GM19467 (cell line): ENCODE measurements at regions not wholly inside any gene's neighbourhood (a gene's known extent, or its start where the extent isn't known, plus 50 kb on each side); places are given as distances from the start of the nearest gene placed in this dataset.

Experiments
- ATAC-seq: cut with Tn5 transposase; IDR thresholded peaks from one replicate; pipeline ENCODE4 v1.9.1; 2021; ENCODE audit warnings: mild to moderate bottlenecking, moderate library complexity; ENCODE audit not compliant: unreplicated experiment

DNA sequence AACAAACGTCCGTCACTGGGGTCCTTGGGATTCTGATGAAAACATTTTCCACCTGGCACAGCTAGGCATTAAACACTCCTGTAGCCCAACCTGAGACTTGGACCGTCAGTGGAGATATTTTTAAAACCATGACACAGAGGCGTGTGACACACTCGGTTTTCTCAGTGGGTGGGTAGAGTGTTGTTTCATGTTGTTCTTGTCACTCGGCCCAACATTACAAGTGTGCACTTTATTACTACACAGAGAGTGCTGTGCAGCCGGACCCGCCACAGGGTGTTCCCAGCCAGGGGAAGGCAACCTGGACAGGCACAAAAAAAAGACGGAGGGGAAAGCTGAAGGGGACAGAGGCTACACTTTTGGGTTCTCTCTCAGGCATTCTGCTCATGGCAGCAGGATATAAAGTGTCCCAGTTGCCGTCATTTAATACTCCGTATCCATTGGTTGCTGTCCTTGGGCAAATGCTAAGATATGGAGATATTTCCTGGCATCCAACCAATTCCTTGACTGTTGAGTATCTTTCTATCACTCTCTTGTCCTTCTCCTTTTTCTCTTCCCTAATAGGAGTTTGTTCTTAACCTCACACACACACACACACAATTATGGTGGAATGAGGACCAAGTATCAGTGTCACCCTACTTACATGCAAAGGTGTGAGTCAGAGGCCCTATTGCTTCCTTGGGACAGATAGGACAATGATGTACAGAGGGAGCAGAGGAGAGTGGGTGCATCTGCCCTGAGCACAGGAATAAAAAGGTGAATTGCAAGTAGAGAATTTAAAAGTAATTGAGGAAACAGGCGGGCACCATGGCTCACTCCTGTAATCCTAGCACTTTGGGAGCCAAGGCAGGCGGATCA is 154.1 kb upstream of the SOX9 start:
- ATAC-seq = no peak

GRCh38 chr17:71969500-71969899 is 151.3 kb upstream of the SOX9 start:
- no peak for ATAC-seq

GRCh38 chr17:71970312-71970711 is 150.5 kb upstream of the SOX9 start:
- no peak for ATAC-seq

DNA sequence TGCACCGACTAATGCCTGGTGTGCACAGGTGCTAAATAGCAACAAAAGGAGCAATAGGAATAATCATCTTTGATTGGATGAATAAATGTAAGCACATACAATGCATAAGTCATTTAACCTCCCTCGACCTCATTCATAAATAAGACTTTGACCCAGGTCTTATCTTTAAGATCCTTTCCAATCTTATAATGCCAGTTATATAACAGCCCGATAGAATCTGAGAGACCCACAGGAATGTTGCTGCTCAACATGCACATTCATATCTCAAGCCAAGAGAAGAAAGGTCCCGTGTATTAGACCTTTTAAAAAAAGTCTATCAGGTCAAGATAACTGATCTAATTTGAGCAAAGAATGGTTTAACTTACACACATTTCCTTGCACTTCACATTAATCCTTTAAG is 146.8 kb upstream of the SOX9 start:
- no peak for ATAC-seq

GRCh38 chr17:71975331-71975801 is 145.5 kb upstream of the SOX9 start:
- no peak for ATAC-seq

- no peak for ATAC-seq
Observed at GRCh38 chr17:71976011-71976649, 144.7 kb upstream of the SOX9 start.

DNA sequence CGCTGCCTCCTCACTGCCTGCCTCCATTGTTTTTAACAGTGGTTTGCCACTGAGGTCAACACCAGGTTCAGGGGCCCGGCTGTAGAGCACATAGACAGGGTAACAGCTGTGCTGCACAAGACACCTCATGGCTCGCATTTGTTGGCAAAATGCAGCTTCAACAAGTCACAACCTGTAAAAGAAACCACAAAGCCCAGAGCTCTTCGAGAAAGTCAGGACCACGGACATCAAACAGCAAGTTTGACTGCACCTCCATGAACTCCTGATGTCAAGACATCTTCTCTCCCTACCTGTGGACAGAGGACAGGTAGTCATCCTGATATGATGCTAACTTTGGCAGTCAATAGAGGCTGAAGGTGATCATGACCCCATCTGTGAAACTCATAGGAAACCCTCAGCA is 142.4 kb upstream of the SOX9 start:
- no peak for ATAC-seq

- ATAC-seq = no peak
Observed at GRCh38 chr17:71980171-71980570, 140.6 kb upstream of the SOX9 start.

DNA sequence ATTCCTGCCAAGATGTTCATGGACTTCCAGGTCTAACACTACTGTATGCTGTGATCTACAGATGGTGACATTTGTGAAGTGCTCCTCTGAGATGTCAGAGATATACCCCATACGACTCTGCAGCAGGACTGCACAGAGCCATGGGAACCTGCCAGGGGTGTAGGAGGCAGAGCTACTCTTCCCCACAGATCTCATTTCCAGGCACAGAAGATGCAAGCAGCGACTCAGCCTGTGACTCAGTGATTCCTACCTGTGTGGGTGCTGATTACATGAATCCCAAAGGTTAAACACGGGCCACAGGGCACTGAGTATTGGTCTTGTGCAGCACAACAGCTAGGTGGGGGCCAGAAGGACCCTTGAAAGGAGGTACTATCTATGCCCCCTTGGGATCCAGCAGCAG is 137.0 kb upstream of the SOX9 start:
- ATAC-seq = no peak

- no peak for ATAC-seq
Observed at GRCh38 chr17:71985111-71986039, 135.4 kb upstream of the SOX9 start.

DNA sequence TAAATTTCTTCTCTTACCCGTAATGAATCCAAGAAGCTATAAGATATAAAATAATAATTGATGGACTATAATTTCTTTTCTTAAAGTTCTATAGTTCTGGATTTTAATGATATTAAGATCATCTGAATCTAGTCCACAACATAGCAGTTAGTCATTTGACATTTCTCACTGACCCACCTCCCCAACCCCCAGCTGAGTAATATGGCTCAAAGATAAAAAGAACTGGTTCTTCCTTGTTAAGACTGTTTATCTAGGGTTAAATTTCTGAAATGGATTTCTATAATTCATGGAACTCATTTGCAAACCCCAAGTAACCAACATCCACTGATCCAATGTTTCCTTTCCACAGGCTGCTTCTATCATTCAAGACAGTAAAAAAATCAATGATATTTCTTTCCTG is 133.9 kb upstream of the SOX9 start:
- ATAC-seq = no peak

DNA sequence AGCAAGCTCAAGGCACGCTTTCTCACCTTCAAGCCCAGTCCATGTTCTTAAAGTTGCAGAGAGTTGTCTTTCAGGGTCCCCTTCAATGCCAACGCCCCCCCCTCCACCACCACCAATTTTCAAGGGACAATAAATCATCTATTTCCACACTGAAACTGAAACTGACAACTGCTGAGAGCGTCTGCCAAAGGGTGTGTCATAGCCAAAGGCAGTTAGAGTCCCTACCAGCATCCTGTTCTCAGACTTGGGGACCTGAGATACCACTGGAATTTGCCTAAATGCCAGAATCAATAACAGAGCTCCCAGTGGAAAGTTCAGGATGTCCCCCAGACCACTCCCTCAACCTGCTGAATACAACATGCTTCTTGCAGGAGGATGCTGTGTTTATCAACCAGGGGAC is 133.2 kb upstream of the SOX9 start:
- ATAC-seq = peak; percentile 61

- no peak for ATAC-seq
Observed at GRCh38 chr17:71989117-71989516, 131.7 kb upstream of the SOX9 start.

- ATAC-seq = no peak
Observed at GRCh38 chr17:71993363-71993762, 127.5 kb upstream of the SOX9 start.

GRCh38 chr17:71995590-71995989 is 125.2 kb upstream of the SOX9 start:
- no peak for ATAC-seq

DNA sequence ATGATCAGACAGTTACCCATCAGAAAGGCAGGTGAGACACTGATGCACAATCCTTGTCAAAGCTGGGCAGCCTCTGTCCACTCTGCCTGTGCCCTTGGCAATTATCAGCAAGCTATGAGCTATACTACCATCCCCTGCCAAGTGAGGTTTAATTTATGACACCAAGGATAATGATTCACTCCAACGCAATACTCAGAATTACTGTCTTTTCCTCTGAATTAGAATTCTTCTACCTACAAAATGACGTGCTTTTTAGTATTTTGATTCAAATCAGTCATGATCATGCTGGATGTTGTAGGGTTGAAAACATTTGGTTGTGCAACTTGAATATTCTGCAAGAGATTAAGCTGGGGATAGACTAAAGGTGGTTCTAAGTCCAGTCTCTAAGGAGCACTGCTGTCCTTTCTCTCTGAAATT is 116.8 kb upstream of the SOX9 start:
- no peak for ATAC-seq

DNA sequence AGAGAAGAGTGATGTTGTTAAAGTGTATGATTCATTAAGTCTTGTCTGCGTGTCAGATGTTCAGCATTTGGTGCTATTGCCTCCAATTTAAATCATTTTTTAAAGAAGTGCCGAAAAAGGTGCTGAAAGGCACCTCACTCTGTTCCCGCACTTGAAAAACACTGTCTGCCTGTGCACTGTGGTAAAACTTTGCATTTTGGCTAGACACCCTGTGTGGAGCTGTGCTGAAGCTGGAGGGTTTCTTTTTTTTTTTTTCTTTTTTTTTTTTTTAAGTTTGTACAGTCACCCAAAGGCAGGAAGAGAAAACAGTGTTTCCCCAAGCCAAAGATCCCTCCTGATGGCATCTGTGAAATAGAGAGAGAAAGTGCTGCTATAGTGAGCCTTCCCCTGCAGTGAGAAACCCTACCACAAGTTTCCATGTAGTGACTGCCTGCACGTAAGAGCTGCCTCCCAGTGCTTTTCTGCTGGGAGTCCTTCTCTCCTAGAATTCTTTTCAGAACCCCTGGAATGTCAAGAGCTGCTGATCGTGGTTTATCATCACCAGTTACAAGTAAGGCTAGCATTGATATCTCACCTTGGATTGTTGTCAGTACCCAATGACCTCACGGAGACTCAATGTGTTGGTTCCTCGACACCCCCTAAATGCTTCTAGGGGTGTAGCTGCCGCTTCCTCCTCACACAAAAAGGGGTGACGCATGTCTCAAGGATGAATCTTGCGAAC is 116.0 kb upstream of the SOX9 start:
- peak; percentile 47 for ATAC-seq

- no peak for ATAC-seq
Observed at GRCh38 chr17:72005332-72006163, 115.3 kb upstream of the SOX9 start.

DNA sequence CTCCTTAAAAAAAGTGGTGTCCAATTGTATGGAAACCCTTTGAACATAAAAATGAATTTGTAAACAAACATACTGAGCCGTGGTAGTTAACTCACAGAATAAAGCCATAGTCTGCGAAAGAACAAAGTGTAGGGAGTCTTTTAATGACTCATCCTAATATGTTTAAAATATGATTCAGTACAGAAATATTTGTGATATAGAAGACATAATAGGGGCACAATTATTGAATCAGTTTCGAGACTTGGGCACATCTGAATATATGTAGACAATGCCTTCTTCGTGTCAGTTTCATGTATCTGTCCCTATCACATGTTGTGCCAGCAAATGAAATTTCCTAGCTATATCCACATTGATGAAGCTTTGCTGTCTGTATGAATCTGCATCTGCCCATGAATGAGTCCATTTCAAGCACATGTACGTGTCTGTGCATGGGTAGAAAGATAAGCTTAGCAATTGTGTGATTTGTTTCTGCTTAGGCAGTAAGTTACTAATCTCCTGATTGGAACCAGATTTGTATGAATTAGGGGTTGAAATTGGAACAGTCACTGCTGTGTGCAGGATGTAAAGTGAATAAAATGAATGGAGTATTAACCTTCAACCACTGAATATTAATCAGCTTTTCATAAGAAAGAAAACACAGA is 112.5 kb upstream of the SOX9 start:
- no peak for ATAC-seq
